ENCODE measurements at regions not wholly inside any gene's neighbourhood (a gene's known extent, or its start where the extent isn't known, plus 50 kb on each side); places are given as distances from the start of the nearest gene placed in this dataset.

DNA sequence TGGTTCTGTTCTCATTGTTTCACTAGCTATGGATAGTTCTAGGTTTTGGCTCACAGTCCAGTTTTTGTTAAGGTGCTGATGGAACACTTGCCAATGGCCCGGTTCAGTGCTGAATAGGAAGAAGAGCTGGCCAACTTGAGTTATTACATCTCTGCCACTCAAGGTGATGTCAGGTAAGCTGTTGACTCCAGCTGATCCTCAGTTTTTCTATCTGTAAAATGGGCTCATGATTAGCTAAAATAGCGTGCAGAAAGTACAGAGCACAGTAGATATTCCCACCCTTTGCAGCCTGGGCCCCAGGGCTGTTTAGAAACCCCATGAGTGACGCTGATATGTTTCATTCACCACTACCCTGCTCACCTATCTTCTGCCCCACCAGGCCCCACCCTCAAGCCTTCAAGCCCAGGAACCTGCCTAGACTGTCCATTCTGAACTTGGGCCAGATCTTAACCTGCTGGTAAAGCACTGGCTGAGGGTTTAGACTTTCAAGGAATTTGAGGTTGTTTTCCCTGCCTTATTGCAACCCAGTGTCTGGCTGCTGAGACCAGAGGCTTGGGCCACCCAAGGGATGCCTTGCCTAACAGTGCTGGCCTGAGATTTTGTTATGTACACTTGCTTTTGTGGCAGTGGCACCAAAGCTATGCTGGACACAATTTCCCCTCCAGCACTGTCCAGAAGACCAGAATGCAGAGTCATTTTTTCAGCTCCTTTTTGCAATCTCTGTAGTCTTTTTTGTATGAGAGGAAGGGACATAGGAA, 378.2 kb upstream of the ZMIZ1 start:
- TF ChIP-seq SUZ12 (IDR thresholded peaks at IDR 0.05) (no peak), ARNT (IDR thresholded peaks at IDR 0.05) (no peak)

All from HEK293T (cell line).